DND-41 (cell line): ENCODE measurements at regions not wholly inside any gene's neighbourhood (a gene's known extent, or its start where the extent isn't known, plus 50 kb on each side); places are given as distances from the start of the nearest gene placed in this dataset.

ENCODE experiments used
- ATAC-seq: fragments of 200-7000 bp; cut with Tn5 transposase; 3 replicates; pipeline ENCODE4 v1.9.1; 2021; ENCODE audit warnings: low read depth; ENCODE audit not compliant: insufficient read depth
- DNase-seq: peaks from one replicate; pipeline ENCODE4 v3.0.0-alpha.2; 2020
- H2AFZ ChIP-seq: 2 replicates; pipeline ENCODE4 v1.6.0; 2012; ENCODE audit warnings: low read depth, low read length
- H3K27ac ChIP-seq: 2 replicates; pipeline ENCODE4 v1.5.1; 2012; ENCODE audit warnings: low read length, inconsistent platforms
- H3K27me3 ChIP-seq: fragments of 200-600 bp; sonication (generic); 2 replicates; pipeline ENCODE4 v1.6.0; 2012; ENCODE audit warnings: low read length, mild to moderate bottlenecking, inconsistent platforms; ENCODE audit not compliant: insufficient read depth, poor library complexity
- H3K36me3 ChIP-seq: 2 replicates; pipeline ENCODE4 v1.5.1; 2012; ENCODE audit warnings: low read length, inconsistent platforms; ENCODE audit not compliant: insufficient read depth
- H3K4me1 ChIP-seq: 2 replicates; pipeline ENCODE4 v1.5.1; 2012; ENCODE audit warnings: mild to moderate bottlenecking, low read length; ENCODE audit not compliant: insufficient read depth
- H3K4me2 ChIP-seq: 2 replicates; pipeline ENCODE4 v1.6.0; 2012; ENCODE audit warnings: mild to moderate bottlenecking, moderate library complexity, low read length, inconsistent platforms; ENCODE audit not compliant: insufficient read depth
- H3K4me3 ChIP-seq, 2 experiments: fragments of 200-600 bp in 1 of 2; shearing (Covaris generic) in 1 of 2; 2 replicates each; pipeline ENCODE4 v1.5.1; 2012 to 2016; ENCODE audit warnings: inconsistent platforms in 2 of 2, low read length in 2 of 2, mild to moderate bottlenecking in 2 of 2, low read depth in 1 of 2, moderate library complexity in 1 of 2
- H3K79me2 ChIP-seq: 2 replicates; pipeline ENCODE4 v1.6.0; 2012; ENCODE audit warnings: low read length, inconsistent platforms; ENCODE audit not compliant: insufficient read depth
- H3K9ac ChIP-seq: 2 replicates; pipeline ENCODE4 v1.6.0; 2012; ENCODE audit warnings: low read depth, mild to moderate bottlenecking, inconsistent platforms, low read length, moderate library complexity
- H3K9me3 ChIP-seq: 2 replicates; pipeline ENCODE4 v1.5.1; 2012; ENCODE audit warnings: low read length, moderate library complexity, mild to moderate bottlenecking, inconsistent platforms; ENCODE audit not compliant: insufficient read depth, severe bottlenecking
- H4K20me1 ChIP-seq: 2 replicates; pipeline ENCODE4 v1.6.0; 2012; ENCODE audit warnings: low read length; ENCODE audit not compliant: insufficient read depth
- EZH2 ChIP-seq: IDR thresholded peaks from 3 replicates; pipeline ENCODE4 v1.6.1; 2012; ENCODE audit warnings: borderline replicate concordance, low read depth, mild to moderate bottlenecking, moderate library complexity, low read length, inconsistent platforms; ENCODE audit not compliant: severe bottlenecking
- TF ChIP-seq, protein P1 (sequence below): IDR thresholded peaks from 2 replicates; pipeline ENCODE4 v1.5.1; 2012; ENCODE audit warnings: borderline replicate concordance, low read length, moderate library complexity, mild to moderate bottlenecking; ENCODE audit not compliant: poor library complexity, severe bottlenecking; ENCODE audit errors: extremely low read depth

GRCh38 chr6:40803897-40804702 lies 216.9 kb upstream of the LRFN2 start:
- ATAC-seq (no peak), DNase-seq (no peak)
- Histone ChIP-seq H3K79me2 (no peaks in the 10 kb centered on the region), H3K4me2 (no peak overlapping the region), H3K4me1 (no peaks in the 10 kb centered on the region), H3K27me3 (peaks cover 3% of the 10 kb centered on the region), H3K27ac (no peak overlapping the region), H3K9me3 (no peaks in the 10 kb centered on the region), H4K20me1 (no peaks in the 10 kb centered on the region), H3K9ac (no peak overlapping the region), H3K4me3 (no peak overlapping the region), H2AFZ (no peak overlapping the region), H3K36me3 (no peaks in the 10 kb centered on the region)
- TF ChIP-seq, protein P1, sequence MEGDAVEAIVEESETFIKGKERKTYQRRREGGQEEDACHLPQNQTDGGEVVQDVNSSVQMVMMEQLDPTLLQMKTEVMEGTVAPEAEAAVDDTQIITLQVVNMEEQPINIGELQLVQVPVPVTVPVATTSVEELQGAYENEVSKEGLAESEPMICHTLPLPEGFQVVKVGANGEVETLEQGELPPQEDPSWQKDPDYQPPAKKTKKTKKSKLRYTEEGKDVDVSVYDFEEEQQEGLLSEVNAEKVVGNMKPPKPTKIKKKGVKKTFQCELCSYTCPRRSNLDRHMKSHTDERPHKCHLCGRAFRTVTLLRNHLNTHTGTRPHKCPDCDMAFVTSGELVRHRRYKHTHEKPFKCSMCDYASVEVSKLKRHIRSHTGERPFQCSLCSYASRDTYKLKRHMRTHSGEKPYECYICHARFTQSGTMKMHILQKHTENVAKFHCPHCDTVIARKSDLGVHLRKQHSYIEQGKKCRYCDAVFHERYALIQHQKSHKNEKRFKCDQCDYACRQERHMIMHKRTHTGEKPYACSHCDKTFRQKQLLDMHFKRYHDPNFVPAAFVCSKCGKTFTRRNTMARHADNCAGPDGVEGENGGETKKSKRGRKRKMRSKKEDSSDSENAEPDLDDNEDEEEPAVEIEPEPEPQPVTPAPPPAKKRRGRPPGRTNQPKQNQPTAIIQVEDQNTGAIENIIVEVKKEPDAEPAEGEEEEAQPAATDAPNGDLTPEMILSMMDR: no peak
- TF ChIP-seq EZH2: no peak

GRCh38 chr6:40802481-40802880 lies 215.3 kb upstream of the LRFN2 start:
- Histone ChIP-seq H3K27ac (no peak overlapping the region), H2AFZ (no peak overlapping the region), H3K9ac (no peak overlapping the region), H3K9me3 (no peaks in the 10 kb centered on the region), H3K4me1 (no peaks in the 10 kb centered on the region), H3K79me2 (no peaks in the 10 kb centered on the region), H3K4me3 (no peak overlapping the region), H3K4me2 (no peak overlapping the region), H3K27me3 (peaks cover 3% of the 10 kb centered on the region), H3K36me3 (no peaks in the 10 kb centered on the region), H4K20me1 (no peaks in the 10 kb centered on the region)
- no peak for DNase-seq
- peak; percentile 54; the same call in 1 of the 3 replicates for ATAC-seq
- TF ChIP-seq EZH2: no peak
- TF ChIP-seq, protein P1: no peak

DNA sequence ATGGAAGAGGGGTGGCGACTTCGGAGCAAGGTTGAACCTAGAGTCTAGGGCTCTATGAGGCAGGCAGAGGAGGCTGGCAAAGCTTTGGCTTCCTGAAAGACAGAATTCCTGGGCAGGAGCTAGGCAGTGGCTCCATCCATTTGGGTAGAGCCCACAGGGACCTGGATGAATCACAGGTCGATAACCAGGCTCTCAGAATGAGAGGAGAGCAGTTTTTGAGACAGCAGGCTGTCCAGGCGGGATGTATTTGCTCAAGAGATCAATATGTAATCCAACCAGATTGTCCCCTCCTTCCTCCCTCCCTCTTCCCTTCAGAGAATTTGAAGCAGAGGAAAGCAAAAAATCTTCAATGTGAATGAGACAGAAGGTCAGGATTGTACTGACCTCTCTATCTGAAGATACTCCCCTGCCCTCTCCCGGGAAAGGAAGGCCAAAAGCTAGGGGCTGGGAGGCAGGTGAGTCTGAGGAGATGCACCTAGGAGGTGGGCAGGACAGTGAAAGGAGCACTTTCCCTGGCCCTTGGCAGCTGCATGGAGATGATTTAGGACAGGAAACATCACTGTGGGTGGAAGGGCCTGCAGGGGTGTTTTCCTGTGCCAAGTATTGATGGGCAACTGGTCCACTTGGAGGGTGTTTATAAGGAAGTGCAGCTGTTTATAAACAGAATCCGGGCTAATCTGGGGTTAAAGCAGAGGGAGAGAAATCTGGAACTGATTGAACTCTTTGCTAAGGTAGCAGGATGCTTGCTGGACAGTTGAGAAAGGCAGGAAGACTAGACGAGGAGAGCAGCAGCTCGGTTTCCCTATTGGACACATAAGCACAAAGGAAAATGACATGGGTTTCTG lies 212.4 kb upstream of the LRFN2 start:
- Histone ChIP-seq H3K36me3 (no peaks in the 10 kb centered on the region), H3K27me3 (peaks cover 6% of the 10 kb centered on the region), H3K4me1 (no peaks in the 10 kb centered on the region), H3K79me2 (no peaks in the 10 kb centered on the region), H3K27ac (no peak overlapping the region), H3K4me3 (no peak overlapping the region), H3K9me3 (no peaks in the 10 kb centered on the region), H4K20me1 (no peaks in the 10 kb centered on the region), H3K9ac (no peak overlapping the region), H2AFZ (no peak overlapping the region), H3K4me2 (no peak overlapping the region)
- ATAC-seq: no peak
- no peak for TF ChIP-seq EZH2
- TF ChIP-seq, protein P1: no peak
- no peak for DNase-seq
